AG04449 (cell line): ENCODE measurements at regions not wholly inside any gene's neighbourhood (a gene's known extent, or its start where the extent isn't known, plus 50 kb on each side); places are given as distances from the start of the nearest gene placed in this dataset.
A peak's percentile ranks its signal among the peaks of the same experiment; 100 is the strongest.
"Not testable (repeated sequence)": the region's sequence is repeated elsewhere in the genome, so short reads cannot be mapped to it uniquely, and the experiment has no call there.

ENCODE experiments used
- CTCF ChIA-PET: fragments of 350-600 bp; formaldehyde crosslinking; extraction: SDS; loops from one replicate; lab custom pipeline; 2021; ENCODE audit warnings: antibody characterized with exemption; lab: Yijun Ruan, JAX
- POLR2A ChIA-PET: fragments of 400-600, 350-600 bp; formaldehyde crosslinking; extraction: SDS; loops from one replicate; lab custom pipeline; 2020; ENCODE audit warnings: antibody characterized with exemption, inconsistent platforms; lab: Yijun Ruan, JAX
- DNase-seq: peaks from one replicate; pipeline ENCODE4 v3.0.0-alpha.2; 2010; ENCODE audit warnings: low read depth, low spot score
- H3K4me3 ChIP-seq: 2 replicates; pipeline ENCODE4 v1.5.1; 2011; ENCODE audit warnings: low read depth, mild to moderate bottlenecking, control low read depth, low read length
- TF ChIP-seq, protein P1 (sequence below): IDR thresholded peaks from one replicate; pipeline ENCODE4 v1.5.1; 2011; ENCODE audit warnings: mild to moderate bottlenecking, moderate library complexity, low read length, control low read depth, inconsistent platforms; ENCODE audit not compliant: insufficient read depth; ENCODE audit errors: missing control alignments

DNA sequence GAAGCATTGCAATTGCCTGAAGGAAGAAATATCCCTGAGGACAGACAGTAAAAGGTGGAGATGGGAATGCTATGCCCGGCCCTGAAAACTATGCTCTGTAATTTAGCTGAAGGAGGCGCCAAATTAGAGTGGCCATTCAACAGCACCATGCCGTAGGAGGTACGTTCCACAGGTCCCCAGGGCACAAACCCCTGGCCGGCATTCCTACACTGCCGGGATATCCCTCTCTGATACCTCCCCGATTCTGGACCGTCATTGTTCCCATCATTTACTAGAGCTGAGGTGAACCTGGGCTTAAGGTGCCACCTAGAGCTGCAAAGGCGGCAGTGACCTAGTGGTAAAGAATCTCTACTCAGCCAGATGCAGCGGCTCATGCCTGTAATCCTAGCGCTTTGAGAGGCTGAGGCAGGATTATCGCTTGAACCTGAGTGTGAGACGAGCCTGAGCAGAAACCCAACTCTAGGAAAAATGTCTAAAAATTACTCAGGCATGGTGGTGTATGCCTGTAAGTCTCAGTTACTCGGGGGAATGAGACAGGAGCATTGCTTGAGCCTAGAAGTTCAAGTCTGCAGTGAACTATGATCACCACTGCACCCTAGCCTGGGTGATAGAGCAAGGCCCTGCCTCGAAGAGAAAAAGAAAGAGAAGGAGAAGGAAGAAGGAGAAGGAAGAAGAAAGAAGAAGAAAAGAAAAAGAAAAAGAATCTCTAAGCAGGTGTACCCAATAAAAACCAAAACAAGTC, 53.0 kb upstream of the TNKS2 start:
- CTCF ChIA-PET = interaction anchor here (0.9 to 1.0 kb wide), 2 partner anchors 110 to 253 kb away, joined by 3 read pairs; no protein-coding TSS in a partner anchor
- DNase-seq = no peak

DNA sequence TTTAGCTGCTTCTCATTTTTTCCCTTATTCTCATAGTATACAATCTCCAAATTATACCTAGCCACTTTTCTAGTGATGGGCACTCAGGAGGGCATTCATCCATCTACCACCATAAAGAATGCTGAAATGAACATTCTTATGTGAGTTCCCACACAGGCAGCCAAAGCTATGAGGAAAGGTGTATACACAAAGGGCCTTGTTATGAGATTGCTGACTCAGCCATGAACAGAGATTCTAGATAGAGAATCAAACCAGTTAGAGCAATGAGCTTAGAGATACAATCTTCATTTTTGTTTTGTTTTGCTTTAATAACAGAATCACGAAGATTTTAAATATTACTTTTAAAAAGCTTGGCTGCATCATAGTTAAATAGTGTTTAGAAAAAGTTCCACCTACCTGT, 54.8 kb upstream of the TNKS2 start:
- ChIA-PET CTCF (no interaction called here), POLR2A (interaction anchor here (0.8 kb wide), 1 partner anchor 111 kb away, joined by 3 read pairs; the partner anchor contains the start of gene PPP1R3C)

More for the DNA sequence above, 53.0 kb upstream of the TNKS2 start:
- no peak overlapping the region for H3K4me3 ChIP-seq
- TF ChIP-seq, protein P1, sequence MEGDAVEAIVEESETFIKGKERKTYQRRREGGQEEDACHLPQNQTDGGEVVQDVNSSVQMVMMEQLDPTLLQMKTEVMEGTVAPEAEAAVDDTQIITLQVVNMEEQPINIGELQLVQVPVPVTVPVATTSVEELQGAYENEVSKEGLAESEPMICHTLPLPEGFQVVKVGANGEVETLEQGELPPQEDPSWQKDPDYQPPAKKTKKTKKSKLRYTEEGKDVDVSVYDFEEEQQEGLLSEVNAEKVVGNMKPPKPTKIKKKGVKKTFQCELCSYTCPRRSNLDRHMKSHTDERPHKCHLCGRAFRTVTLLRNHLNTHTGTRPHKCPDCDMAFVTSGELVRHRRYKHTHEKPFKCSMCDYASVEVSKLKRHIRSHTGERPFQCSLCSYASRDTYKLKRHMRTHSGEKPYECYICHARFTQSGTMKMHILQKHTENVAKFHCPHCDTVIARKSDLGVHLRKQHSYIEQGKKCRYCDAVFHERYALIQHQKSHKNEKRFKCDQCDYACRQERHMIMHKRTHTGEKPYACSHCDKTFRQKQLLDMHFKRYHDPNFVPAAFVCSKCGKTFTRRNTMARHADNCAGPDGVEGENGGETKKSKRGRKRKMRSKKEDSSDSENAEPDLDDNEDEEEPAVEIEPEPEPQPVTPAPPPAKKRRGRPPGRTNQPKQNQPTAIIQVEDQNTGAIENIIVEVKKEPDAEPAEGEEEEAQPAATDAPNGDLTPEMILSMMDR = peak; percentile 42
- POLR2A ChIA-PET = no interaction called here

DNA sequence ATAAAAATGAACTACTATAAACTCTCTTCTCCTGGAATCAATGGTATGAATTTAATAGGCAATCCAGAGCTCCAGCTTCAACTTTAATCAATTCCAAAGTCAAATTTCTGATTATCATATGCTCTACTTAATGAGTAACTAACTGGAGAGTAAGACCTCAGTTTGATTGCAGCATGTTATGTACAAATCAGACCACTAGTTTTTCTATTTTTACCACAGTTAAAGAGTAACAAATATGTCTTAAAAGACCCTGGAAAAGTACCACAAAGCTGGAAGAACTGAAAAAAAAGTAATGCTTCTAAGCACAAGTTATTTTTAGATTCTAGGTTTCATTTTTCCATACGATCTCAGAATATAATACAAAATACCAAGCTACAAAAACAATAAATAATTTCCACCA, 56.0 kb upstream of the TNKS2 start:
- TF ChIP-seq, protein P1 = no peak
- POLR2A ChIA-PET = interaction anchor here (0.6 kb wide), 1 partner anchor 198 kb away, joined by 3 read pairs; no protein-coding TSS in a partner anchor
- CTCF ChIA-PET = interaction anchor here (1.2 kb wide), 1 partner anchor 14 kb away, joined by 5 read pairs; no protein-coding TSS in a partner anchor

More for the DNA sequence above, 54.8 kb upstream of the TNKS2 start:
- no peak for DNase-seq
- TF ChIP-seq, protein P1 = no peak
- no peak overlapping the region for H3K4me3 ChIP-seq

DNA sequence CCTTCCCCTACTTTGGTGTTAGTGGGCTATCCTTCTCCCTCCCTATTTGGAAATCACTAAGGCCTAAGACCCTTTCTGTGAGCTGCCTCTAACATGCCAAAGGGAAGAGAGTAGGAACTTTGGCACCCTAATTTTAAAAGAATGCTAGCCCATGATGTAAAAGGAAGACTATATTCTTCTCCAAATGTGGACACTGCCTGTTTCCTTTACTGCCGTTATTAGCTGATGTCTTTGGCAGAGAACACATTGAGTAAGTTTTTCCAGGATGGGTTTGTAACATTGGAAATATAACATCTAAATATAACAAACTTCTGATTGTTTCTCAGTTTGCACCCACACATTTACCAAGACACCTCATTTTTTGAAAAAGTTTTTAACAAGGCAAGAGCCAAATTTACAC, 56.9 kb upstream of the TNKS2 start:
- no peak for DNase-seq
- H3K4me3 ChIP-seq = no peak overlapping the region
- TF ChIP-seq, protein P1 = no peak
- ChIA-PET POLR2A (no interaction called here), CTCF (no interaction called here)

More for the DNA sequence above, 56.0 kb upstream of the TNKS2 start:
- DNase-seq = no peak
- H3K4me3 ChIP-seq = no peak overlapping the region

DNA sequence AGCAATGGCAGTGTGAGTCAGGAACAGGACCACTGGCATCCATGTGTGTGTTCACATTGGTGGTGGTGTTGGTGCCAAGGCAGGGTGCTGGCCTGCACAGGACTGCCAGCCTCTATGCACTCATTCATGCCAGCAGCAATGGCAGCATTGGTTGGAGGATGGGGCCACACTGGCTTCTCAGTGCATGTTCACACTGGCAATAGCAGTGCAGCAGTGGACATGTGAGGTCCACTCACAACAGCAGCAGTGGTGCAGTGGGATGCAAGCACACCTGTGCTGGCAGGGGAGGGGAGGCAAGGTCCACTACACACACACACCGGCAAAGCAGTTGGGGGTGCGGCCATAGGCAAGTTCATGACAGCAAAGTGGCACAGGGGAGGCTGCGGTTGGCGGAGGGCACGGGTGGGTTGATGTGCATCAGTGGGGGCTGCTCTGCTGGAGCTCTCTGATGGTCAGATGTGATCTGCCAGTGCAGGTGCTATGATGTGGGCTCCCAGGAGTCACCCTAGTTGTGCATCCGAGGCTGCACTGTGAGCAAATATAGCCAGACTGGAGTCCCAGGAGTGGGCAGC, 57.8 kb upstream of the TNKS2 start:
- TF ChIP-seq, protein P1 = no peak
- H3K4me3 ChIP-seq = no peak overlapping the region
- no peak for DNase-seq
- CTCF ChIA-PET = no interaction called here
- POLR2A ChIA-PET = no interaction called here

DNA sequence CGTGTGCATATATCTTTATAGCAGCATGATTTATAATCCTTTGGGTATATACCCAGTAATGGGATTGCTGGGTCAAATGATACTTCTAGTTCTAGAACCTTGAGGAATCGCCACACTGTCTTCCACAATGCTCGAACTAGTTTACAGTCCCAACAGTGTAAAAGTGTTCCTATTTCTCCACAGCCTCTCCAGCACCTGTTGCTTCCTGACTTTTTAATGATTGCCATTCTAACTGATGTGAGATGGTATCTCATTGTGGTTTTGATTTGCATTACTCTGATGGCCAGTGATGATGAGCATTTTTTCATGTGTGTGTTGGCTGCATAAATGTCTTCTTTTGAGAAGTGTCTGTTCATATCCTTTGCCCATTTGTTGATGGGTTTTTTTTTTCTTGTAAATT, 66.0 kb upstream of the TNKS2 start:
- CTCF ChIA-PET = interaction anchor here (0.6 kb wide), 1 partner anchor 228 kb away, joined by 3 read pairs; no protein-coding TSS in a partner anchor
- POLR2A ChIA-PET, DNase-seq, H3K4me3 ChIP-seq: not testable (repeated sequence)

DNA sequence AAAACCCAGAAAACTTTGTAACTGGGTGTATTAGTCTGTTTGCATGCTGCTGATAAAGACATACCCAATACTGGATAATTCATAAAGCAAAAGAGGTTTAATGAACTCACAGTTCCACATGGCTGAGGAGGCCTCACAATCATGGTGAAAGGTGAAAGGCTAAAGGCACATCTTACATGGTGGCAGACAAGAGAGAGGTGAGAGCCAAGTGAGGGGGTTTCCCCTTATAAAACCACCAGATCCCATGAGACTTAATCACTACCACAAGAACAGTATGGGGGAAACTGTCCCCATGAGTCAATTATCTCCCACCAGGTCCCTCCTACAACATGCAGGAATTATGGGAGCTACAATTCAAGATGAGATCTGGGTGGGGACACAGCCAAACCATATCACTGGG, 68.9 kb upstream of the TNKS2 start:
- POLR2A ChIA-PET, H3K4me3 ChIP-seq, CTCF ChIA-PET, DNase-seq: not testable (repeated sequence)
